HFF-Myc (cell line): ENCODE measurements at regions not wholly inside any gene's neighbourhood (a gene's known extent, or its start where the extent isn't known, plus 50 kb on each side); places are given as distances from the start of the nearest gene placed in this dataset.

Experiments used
- DNase-seq: peaks from one replicate; pipeline ENCODE4 v3.0.0-alpha.2; 2011; ENCODE audit warnings: low read depth; ENCODE audit errors: extremely low read depth
- H3K4me3 ChIP-seq: replicated peaks from 2 replicates; pipeline ENCODE4 v1.5.1; 2011; ENCODE audit warnings: low read depth, mild to moderate bottlenecking, control low read depth, low read length
- CTCF ChIP-seq: IDR thresholded peaks from 2 replicates; pipeline ENCODE4 v1.5.1; 2012; ENCODE audit warnings: mild to moderate bottlenecking, low read depth, low read length, control low read depth; ENCODE audit errors: missing control alignments

GRCh38 chr3:65019443-65020055 lies 331.7 kb upstream of the ADAMTS9 start:
- H3K4me3 ChIP-seq, result no peak overlapping the region
- no peak for TF ChIP-seq CTCF
- no peak for DNase-seq

GRCh38 chr3:65018801-65019200 lies 331.0 kb upstream of the ADAMTS9 start:
- no peak overlapping the region for H3K4me3 ChIP-seq
- no peak for DNase-seq
- TF ChIP-seq CTCF, result no peak

- no peak for TF ChIP-seq CTCF
- no peak for DNase-seq
- H3K4me3 ChIP-seq, result no peak overlapping the region
Measured at GRCh38 chr3:65017359-65017758, 329.6 kb upstream of the ADAMTS9 start.

- H3K4me3 ChIP-seq, result no peak overlapping the region
- TF ChIP-seq CTCF, result no peak
- DNase-seq, result no peak
Measured at GRCh38 chr3:65015711-65016110, 327.9 kb upstream of the ADAMTS9 start.

GRCh38 chr3:65013053-65013452 lies 325.3 kb upstream of the ADAMTS9 start:
- no peak for DNase-seq
- H3K4me3 ChIP-seq, result no peak overlapping the region
- TF ChIP-seq CTCF, result no peak

- H3K4me3 ChIP-seq, result no peak overlapping the region
- no peak for TF ChIP-seq CTCF
- DNase-seq, result peak; percentile 56
Measured at GRCh38 chr3:65006300-65006739, 318.5 kb upstream of the ADAMTS9 start.

GRCh38 chr3:65005486-65005885 lies 317.7 kb upstream of the ADAMTS9 start:
- DNase-seq, result no peak
- no peak overlapping the region for H3K4me3 ChIP-seq
- no peak for TF ChIP-seq CTCF
